KBM-7 (cell line): ENCODE measurements at regions not wholly inside any gene's neighbourhood (a gene's known extent, or its start where the extent isn't known, plus 50 kb on each side); places are given as distances from the start of the nearest gene placed in this dataset.

Source experiments
- DNase-seq: peaks from one replicate; pipeline ENCODE4 v3.0.0-alpha.2; 2015
- in situ Hi-C: fragments of 300-500 bp; cut with MboI; formaldehyde crosslinking; loops from 2 replicates; pipeline ENCODE4 v1.14.3; 2020; ENCODE audit warnings: low sequenced_read_pairs, low pct_unique_long_range_greater_than_20kb, mixed read lengths

DNA sequence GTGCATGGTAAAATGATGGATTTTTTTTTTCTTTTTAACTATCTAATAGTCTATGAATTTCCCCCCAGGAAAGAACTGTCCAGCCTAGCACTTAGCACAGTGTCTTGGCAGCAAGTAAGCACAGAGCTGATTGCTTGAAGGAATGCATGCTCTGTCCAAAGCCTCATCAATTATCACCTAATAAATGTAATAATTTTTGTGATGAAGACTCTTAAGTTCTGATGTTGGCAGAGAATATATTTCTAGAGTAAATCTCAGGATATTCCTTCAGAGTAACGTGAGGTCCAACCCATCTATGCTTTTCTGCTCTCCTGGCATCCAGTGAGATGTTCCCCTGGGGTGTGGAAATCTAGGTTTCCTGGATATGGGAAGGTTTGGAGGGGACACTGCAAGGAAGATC, 152.4 kb downstream of the TMX1 start:
- in situ Hi-C loops, result no loop called here
- DNase-seq, result no peak

DNA sequence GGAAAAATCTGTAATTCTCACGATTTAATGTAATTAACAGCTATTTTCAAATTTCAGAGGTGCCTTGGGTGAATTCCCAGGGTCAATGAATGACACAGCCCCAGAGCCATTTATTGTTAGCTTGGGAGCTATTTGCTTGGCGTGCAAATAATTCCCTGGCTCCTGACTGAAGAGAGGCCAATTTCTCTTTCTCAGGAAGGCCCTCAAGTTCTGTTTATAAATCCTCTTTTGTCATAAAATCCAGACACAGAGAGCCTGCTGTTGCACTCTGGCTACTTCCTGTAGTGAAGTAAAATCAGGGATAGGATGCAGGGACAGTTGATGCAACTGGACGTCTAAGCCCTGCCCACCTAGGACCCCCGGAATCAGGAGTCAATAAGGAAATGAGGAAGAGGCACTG, 154.3 kb downstream of the TMX1 start:
- in situ Hi-C loops, result no loop called here
- no peak for DNase-seq

DNA sequence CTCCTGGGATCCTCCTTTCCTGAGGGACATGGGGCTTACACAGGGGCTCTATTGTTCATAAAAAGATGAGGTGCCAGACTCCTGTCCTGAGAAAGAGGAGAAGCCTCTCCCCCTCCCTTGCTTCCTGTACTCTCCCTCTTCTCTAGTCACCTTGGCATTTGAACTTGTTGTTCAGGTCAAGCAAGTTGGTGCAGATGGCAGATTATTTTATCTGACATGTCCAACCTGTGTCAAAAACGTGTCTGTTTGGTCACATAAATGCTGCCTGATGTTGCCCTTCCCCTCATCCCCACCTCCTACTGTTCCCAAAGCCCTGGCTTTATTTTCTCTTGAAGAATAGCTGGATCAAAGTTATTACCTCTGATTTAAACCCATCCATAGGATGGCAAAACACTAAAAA, 154.8 kb downstream of the TMX1 start:
- in situ Hi-C loops, result no loop called here
- no peak for DNase-seq

DNA sequence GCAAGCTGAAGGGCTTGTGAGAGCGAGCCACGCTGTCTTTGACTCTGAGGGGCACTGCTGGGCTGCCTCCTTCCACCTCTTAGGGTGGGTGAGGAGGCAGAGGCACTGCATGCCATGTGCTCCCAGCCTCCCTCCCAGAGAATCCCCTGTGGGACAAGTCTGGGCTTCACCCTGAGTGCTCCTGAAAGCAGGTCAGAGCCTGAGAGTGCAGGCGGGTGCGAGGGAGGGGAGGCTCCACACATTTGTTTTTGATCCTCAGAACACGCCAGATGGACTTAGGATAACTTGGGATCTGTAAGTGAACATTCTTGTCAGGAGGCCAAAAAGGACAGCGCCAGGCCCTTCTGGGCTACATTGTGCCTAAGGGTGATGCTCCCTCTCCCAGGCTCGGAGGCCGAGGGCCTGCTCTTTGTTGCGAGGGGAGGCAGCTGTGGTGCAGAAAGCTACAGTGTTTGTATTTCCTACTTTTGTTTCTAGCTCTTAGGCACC, 155.4 kb downstream of the TMX1 start:
- in situ Hi-C loops, result no loop called here
- DNase-seq, result no peak

DNA sequence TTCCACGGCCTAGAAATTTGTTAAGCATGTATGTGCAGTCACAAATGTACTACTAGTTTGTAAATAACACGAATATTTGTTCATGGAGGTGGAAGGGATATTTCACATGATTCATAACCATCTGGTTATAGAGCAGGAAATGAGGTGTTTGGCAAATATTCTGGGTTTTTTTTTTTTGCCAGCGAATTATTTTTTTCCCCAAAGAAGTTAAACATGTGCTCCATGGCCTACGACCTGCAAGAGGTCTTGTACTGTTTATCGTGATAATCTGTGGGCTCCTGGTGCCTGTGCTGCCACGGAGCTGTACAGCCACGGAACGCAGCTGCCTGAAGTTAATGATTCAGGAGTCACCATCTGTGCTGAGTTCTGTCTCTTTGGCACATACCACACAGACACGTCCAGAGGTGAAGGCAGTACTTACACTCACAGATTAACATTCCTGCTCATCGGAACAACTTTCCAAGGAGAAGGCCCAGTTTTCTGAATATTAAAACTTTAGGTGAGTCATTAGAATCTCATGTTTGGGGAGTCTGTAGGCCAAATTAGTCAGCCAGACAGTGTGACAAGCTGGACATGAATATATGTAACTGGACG, 156.3 kb downstream of the TMX1 start:
- in situ Hi-C loops, result no loop called here
- no peak for DNase-seq

DNA sequence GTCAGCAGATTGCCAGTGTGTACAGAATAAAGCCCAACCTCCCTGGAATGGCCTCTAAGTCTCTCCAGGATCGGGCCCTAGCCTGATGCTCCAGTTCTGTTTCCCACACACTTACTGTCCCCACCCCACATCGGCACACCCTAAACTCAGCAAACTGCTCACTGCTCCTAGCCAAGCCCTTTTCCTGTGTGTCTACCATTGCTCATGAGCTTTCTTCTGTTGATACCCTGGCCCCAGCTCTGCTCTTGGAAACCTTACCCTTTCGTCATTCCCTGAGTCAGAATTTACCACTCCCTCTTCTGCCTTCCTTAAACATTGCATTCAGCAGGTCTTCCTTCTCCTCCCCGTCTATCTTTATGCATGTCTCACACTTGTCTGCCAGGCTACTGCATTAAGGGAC, 158.9 kb downstream of the TMX1 start:
- in situ Hi-C loops, result no loop called here
- no peak for DNase-seq

DNA sequence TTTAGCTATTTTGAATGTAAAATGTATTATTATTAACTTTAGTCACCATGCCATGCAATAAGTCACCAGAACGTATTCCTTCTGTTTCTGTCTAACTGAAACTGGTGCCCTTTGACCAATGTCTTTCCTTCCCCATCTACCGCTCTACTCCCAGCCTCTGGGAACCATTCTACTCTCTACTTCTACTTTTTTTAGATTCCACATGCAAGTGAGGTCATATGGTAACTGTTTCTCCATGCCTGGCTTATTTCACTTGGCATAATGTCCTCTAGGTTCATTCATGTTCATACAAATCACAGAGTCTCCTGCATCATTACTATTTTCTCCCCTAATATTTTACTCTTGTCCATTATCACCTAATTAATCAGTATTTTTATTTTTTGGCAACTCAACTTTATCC, 160.1 kb downstream of the TMX1 start:
- no peak for DNase-seq
- in situ Hi-C loops, result no loop called here

DNA sequence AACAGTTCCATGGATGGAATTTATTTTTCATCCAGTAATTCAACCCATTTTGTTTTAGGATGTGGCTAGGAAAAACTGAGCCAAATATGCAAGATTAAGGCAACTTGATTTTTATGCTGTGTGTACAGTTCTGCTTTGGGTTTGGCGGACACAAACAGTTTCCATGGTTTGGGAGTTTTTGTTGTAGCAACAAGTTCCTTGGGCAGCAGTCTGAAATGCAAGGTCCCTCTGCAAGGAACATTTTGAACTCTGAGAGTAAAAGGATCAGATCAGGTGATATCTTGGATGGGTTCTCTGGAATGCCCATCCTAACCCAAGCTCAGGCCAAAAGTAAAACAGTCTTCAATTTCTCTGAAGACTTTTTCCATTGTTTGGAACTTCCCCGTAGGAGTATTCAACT, 161.2 kb downstream of the TMX1 start:
- DNase-seq, result no peak
- in situ Hi-C loops, result no loop called here

DNA sequence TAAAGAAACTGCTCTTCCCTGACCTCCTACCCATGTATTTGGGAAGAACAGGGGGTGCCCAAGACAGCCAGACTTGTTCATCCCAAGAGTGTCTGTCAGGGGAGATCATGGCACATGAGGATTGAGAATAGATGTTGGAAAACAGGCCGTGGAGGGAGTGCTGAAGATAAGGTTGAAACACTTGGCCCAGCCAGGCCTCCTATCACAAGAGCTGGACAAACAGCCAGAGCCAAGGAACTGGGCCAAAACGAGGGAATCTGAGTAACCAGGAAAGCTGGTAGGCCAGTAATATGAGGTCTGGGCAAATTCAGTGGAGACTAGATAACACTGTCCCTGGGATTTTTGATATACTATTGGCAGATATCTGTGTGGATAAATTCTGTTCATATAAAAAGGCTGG, 161.7 kb downstream of the TMX1 start:
- in situ Hi-C loops, result no loop called here
- DNase-seq, result no peak

DNA sequence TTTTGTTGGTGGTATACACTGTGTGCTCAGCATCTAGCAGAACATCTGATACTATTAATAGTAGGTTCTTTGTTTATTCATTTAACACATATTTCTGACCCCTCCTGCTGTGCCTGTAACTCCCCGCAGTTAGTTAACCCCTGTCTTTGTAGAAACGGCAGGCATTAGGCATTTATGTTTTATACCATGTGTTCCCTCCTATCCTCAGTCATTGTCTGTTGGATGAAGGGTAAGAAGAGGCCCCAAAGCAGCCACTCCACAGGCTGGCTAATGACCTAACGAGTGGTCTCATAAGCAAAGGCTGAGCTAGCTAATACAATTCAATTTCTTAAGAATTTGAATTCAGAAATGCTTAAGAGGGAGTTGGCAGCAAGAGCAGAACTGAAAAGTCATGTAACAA, 170.8 kb downstream of the TMX1 start:
- in situ Hi-C loops, result no loop called here
- no peak for DNase-seq

DNA sequence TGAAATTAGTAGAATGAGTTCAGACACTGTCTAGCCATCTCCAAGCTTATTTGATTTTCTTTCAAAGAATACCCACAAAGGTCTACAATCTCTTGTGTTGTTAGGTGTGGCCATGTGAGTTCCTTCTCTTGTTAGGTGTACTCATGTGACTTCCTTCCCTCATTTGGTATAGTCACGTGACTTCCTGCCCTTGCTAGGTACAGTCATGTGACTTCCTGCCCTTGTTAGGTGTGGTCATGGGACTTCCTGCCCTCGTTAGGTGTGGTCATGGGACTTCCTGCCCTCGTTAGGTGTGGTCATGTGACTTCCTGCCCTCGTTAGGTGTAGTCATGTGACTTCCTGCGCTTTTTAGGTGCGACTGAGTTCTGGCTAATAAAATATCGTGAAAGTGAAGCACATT, 179.6 kb downstream of the TMX1 start:
- in situ Hi-C loops, result no loop called here
- DNase-seq, result no peak

DNA sequence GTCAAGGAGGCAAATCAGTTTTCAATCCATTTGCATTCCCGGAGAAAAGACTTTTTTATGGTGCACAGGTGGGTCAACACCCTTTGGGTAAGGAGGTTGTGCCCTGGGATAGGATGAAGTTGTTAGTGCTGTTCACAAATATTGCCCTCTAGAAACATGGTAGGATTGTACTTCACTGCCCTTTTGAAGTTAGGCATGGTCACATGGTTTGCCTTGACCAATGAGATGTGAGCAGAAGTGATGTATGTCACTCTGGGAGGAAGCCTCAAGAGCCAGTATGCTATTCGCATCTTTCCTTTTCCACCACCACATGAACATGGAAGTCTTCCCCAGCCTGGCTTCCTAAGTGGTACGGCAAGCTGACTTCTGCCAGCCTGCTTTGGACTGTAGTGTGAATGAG, 182.7 kb downstream of the TMX1 start:
- in situ Hi-C loops, result no loop called here
- no peak for DNase-seq

DNA sequence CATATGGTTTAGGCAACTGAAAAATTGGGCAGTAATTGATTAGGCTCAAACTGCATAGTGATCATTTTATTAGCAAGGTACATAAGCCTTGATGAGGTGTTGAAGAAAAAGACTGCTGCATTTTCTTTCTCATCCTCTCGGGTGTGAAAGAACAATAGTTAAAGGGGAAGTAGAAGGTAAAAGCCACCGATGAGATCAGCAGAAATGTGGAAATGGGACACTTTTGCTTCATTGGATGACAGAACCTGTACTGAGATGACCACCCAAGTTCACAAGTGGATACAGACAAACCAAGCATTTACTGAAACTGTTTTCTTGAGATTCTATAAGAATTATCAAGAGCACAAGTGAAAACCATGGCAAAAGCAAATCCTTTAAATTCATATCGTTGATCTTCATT, 184.0 kb downstream of the TMX1 start:
- in situ Hi-C loops, result no loop called here
- no peak for DNase-seq

DNA sequence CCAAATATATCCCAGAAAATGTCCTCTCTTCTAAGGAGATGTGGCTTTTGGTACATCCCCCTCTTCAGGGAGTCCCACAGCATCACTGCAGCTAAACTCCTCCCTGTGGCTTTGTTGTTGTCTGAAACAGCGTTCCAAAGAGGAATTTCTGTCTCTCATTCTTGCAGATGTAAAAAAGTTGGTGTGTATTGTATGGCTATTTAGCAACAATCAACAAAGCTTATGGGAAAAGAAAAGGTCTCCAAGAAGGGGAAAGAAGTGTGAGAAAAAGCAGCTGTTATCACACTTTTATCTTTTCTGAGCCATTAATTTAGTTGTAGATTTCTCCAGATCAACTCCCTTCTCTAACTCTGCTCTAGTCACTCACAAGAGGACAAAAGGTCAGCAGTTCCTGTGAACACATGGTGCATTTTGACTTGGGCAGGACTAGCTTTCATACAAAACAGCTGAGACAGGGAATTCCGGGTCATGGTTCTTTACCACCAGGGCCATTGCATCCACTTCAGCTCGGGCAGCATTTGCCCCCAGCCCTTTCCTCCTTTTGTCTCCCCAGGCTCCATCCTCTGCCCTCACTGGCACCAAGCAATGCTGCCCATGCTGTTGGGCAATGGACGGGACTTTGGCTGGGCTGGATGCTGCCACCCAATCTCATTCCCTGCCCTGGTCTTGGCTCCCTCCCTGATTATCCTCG, 184.7 kb downstream of the TMX1 start:
- in situ Hi-C loops, result no loop called here
- DNase-seq, result no peak

DNA sequence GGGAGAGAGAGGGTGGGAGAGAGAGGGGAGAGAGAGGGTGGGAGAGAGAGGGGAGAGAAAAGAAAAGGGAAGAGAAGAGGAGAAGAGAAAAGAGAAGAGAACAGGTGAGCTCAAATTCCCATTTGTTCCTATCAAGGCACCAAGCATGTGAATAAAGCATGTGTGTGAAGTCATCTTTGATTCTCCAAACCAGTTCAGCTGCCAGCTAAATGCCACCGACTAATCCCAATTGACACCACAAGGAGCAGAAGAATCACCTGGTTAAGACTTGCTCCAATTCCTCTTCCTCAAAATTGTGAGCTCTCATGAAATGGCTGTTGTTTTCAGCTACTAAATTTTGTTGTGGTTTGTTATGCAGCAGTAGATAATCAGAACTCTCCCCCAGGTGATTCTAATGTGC, 188.9 kb downstream of the TMX1 start:
- in situ Hi-C loops, result no loop called here
- no peak for DNase-seq

DNA sequence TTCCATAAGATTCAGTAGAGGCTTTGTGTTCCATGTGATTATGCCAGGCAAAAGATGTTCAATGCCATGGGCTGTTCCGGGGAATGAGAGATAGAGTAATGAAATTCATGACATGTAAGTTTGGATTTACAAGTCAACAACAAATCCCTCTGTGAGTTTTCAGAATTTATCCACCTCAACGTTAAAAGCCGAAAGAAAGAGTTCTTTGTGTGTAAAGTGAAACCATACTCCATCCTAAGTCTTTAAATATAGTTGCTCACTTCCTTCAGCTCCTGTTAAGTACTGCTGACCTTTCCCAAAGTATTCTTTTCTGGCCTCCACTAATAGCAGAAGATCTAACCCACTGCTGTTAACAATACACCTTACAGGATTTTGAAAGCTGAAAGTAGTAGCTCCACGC, 190.0 kb downstream of the TMX1 start:
- DNase-seq, result no peak
- in situ Hi-C loops, result no loop called here

DNA sequence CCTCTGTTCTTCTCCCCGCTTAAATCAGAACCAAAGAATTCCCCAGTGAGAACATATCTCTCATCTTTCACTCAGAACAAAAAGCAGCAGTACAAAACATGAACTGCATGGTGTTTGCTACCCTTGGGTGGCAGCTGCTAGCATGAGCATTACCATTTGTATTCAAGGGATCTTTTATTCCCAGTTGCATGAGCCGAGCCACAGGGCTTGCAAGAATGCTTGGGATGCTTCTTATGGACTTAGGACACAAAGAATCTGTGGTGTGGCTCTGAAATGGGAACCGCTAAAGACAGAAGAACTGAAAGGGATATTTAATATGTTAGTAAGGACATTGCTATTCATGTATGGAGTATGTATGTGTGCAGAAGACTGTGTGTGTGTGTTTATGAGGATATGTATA, 190.6 kb downstream of the TMX1 start:
- DNase-seq, result no peak
- in situ Hi-C loops, result no loop called here

DNA sequence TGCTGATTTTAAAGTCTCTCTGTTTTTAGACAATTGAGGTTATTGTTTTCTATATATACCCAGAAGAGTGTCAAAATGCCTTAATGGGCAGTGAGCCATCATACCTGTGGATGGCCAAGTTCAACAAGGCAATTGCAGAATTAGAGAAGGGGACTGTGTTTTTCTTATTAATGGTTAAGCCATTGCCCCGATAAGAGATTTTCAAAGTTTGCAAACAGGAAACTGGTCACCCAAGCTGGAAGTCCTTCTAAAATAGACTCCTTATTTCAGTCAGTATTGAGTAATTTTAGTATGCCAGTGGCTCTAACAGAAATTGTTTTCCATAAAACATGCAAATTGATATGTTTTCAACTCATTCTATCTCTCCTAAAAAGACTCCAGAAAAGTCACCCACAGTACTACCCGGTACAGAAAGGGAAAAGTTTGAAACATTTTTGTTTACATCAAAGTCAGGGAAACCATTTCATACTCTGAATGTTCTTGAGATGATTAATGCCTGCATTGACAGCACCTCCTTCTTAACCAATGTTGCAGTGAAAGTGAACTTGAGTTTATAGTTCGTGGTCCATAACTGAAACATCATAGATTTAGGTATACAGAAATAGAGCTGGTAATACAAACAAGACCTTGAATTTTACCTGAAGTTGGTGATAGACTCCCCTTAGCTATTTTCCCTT, 191.1 kb downstream of the TMX1 start:
- in situ Hi-C loops, result no loop called here
- DNase-seq, result no peak

DNA sequence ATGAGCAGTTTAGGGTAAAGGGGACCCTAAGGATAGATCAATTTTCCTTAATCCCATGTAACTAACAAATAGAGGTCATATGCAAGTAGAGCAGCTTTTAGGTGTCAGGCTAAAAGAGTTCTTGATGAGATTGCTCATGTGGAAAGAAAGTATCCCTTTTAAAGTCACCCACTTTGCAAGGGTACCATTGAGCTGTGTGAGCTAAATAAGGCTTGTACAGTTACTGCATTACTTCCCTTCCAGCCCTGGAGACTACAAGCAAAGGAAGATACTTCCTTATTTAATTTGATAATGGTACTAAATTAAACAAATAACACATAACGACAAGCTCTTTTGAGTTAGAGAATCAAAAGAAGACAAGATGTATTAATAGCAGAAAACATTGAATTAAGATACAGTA, 191.7 kb downstream of the TMX1 start:
- DNase-seq, result no peak
- in situ Hi-C loops, result no loop called here

DNA sequence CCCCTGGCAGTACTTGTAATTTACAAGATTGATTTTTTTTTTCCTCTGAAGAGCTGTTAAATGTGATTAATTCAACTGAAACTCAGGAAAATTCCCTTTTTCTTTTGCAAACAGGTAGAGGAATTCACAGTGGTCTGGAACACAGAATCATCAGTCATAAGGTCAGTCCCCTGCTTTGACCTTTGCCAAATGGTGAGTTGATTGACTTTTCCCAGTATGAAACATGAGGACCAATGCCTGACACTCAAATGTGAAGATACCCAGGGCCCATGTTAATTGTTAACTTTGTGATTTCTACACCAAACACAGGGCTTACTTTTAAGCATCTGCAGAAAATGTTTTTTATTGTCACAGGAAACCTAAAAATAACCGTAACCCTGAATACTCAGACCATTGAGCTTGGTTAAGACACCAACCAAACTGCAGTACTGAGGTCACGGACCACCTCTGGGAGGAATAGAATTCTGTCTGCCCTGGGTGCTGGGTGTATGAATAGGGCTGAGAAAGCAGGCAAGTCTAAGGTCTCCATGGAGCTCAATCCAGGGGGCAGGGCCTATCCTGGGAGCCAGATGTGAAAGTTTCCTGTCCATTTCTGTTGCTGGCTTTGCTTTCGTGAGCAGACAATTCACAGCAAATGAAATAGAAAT, 192.4 kb downstream of the TMX1 start:
- in situ Hi-C loops, result no loop called here
- no peak for DNase-seq
